K562 (cell line): ENCODE measurements at regions not wholly inside any gene's neighbourhood (a gene's known extent, or its start where the extent isn't known, plus 50 kb on each side); places are given as distances from the start of the nearest gene placed in this dataset.

ENCODE experiments used
- ARNT ChIP-seq, 2 experiments: fragments of 450-650 bp; IDR thresholded peaks; 2 replicates each; pipeline ENCODE4 v1.6.1; 2016; ENCODE audit warnings: mild to moderate bottlenecking in 1 of 2
- ATF2 ChIP-seq: sonication (generic); formaldehyde crosslinking; IDR thresholded peaks from 2 replicates; pipeline ENCODE4 v1.8.1; 2022; ENCODE audit warnings: missing genetic modification reagents
- BRF1 ChIP-seq: IDR thresholded peaks from 3 replicates; pipeline ENCODE4 v1.6.1; 2011; ENCODE audit warnings: borderline replicate concordance, mild to moderate bottlenecking; ENCODE audit not compliant: insufficient read length; ENCODE audit errors: extremely low read depth
- CHD1 ChIP-seq: fragments of 200-600 bp; sonication (generic); IDR thresholded peaks from one replicate; pipeline ENCODE4 v1.6.1; 2012; ENCODE audit warnings: mild to moderate bottlenecking, moderate library complexity, low read length, inconsistent platforms
- DACH1 ChIP-seq: fragments of 450-650 bp; IDR thresholded peaks from 2 replicates; pipeline ENCODE4 v1.6.1; 2018; ENCODE audit not compliant: partially characterized antibody
- FOXA3 ChIP-seq, 2 experiments: fragments of 450-650 bp in 1 of 2; sonication (generic) in 1 of 2; formaldehyde crosslinking; IDR thresholded peaks in 1 of 2; conservative IDR thresholded peaks in 1 of 2; 2 replicates each; pipeline versions ENCODE4 v1.4.0 to v1.8.0; 2020 to 2022; ENCODE audit warnings: mild to moderate bottlenecking in 2 of 2, missing genetic modification reagents in 1 of 2
- HLTF ChIP-seq: fragments of 450-650 bp; IDR thresholded peaks from 2 replicates; pipeline ENCODE4 v1.6.1; 2016
- HMBOX1 ChIP-seq: sonication (generic); IDR thresholded peaks from 2 replicates; pipeline ENCODE4 v1.6.1; 2016
- MAFG ChIP-seq: fragments of 450-650 bp; conservative IDR thresholded peaks from 2 replicates; pipeline ENCODE4 v1.6.1; 2016; ENCODE audit warnings: missing genetic modification characterization, missing compliant biosample characterization
- MAFK ChIP-seq: IDR thresholded peaks from 2 replicates; pipeline ENCODE4 v1.6.1; 2011; ENCODE audit warnings: low read length, improper control_type of control experiment
- NEUROD1 ChIP-seq: fragments of 150-350 bp; IDR thresholded peaks from 2 replicates; pipeline ENCODE4 v1.6.1; 2014; ENCODE audit warnings: borderline replicate concordance, low read length, low read depth; ENCODE audit not compliant: partially characterized antibody
- SFPQ ChIP-seq: fragments of 200-400 bp; formaldehyde crosslinking; IDR thresholded peaks from 2 replicates; pipeline ENCODE4 v1.6.1; 2017; ENCODE audit warnings: mild to moderate bottlenecking, low read depth, low read length, moderate library complexity
- SMC3 ChIP-seq: conservative IDR thresholded peaks from 2 replicates; pipeline ENCODE4 v1.6.1; 2011; ENCODE audit warnings: low read depth, low read length, improper control_type of control experiment; ENCODE audit not compliant: insufficient read depth
- TGIF2 ChIP-seq: sonication (generic); formaldehyde crosslinking; IDR thresholded peaks from 2 replicates; pipeline ENCODE4 v1.8.1; 2022; ENCODE audit warnings: mild to moderate bottlenecking, missing genetic modification reagents, moderate library complexity
- TRIM24 ChIP-seq, 2 experiments: fragments of 450-650 bp; IDR thresholded peaks; 2 replicates each; pipeline ENCODE4 v1.6.1; 2016
- ZBTB11 ChIP-seq, 3 experiments: fragments of 200-800 bp in 1 of 3; fragments of 250-450 bp in 1 of 3; fragments of 450-650 bp in 1 of 3; sonication (Bioruptor Pico) in 1 of 3; sonication (Bioruptor generic) in 1 of 3; formaldehyde crosslinking in 1 of 3; IDR thresholded peaks; 2 replicates each; pipeline versions ENCODE4 v1.6.1 to v1.8.0; 2016 to 2022; ENCODE audit warnings: mild to moderate bottlenecking in 2 of 3, missing genetic modification characterization in 2 of 3, missing compliant biosample characterization in 1 of 3, moderate library complexity in 1 of 3
- ZFP36 ChIP-seq: fragments of 150-350 bp; IDR thresholded peaks from 2 replicates; pipeline ENCODE4 v1.6.1; 2018; ENCODE audit warnings: low read length, low read depth; ENCODE audit not compliant: partially characterized antibody
- ZKSCAN8 ChIP-seq: fragments of 200-800 bp; sonication (Bioruptor generic); IDR thresholded peaks from 2 replicates; pipeline ENCODE4 v1.6.1; 2016; ENCODE audit warnings: missing genetic modification characterization, missing compliant biosample characterization
- ZNF239 ChIP-seq: fragments of 250-450 bp; sonication (Bioruptor Pico); IDR thresholded peaks from 2 replicates; pipeline ENCODE4 v1.4.0; 2020; ENCODE audit warnings: mild to moderate bottlenecking
- ZNF24 ChIP-seq: fragments of 450-650 bp; IDR thresholded peaks from 2 replicates; pipeline ENCODE4 v1.6.1; 2016
- ZNF561 ChIP-seq: fragments of 450-650 bp; formaldehyde crosslinking; conservative IDR thresholded peaks from 2 replicates; pipeline ENCODE4 v1.4.0; 2020; ENCODE audit warnings: mild to moderate bottlenecking, moderate library complexity
- ZNF780A ChIP-seq: fragments of 250-450 bp; sonication (Bioruptor Pico); IDR thresholded peaks from 2 replicates; pipeline ENCODE4 v1.5.0; 2021; ENCODE audit warnings: mild to moderate bottlenecking
- ZNF785 ChIP-seq: fragments of 250-450 bp; sonication (Bioruptor Pico); IDR thresholded peaks from 2 replicates; pipeline ENCODE4 v1.4.0; 2020; ENCODE audit warnings: mild to moderate bottlenecking

- no peak for TF ChIP-seq ZFP36
- no peak for TF ChIP-seq BRF1
- TF ChIP-seq ZKSCAN8 (CRISPR knock-in tag) = no peak
- no peak for TF ChIP-seq ZNF780A (CRISPR knock-in tag)
- TF ChIP-seq CHD1 = no peak
- no peak for TF ChIP-seq TGIF2
- TF ChIP-seq ZNF785 (CRISPR knock-in tag) = no peak
- TF ChIP-seq SFPQ = no peak
- peak; percentile 91 for TF ChIP-seq MAFK
- TF ChIP-seq ZNF24 = no peak
- no peak for TF ChIP-seq ARNT (IDR thresholded peaks at IDR 0.05)
- no peak for TF ChIP-seq SMC3
- no peak for TF ChIP-seq FOXA3 (CRISPR knock-in tag; conservative IDR thresholded peaks at IDR 0.05 in 1 of 2, IDR thresholded peaks at IDR 0.05 in 1 of 2)
- TF ChIP-seq DACH1 = no peak
- TF ChIP-seq ZNF561 = no peak
- peak; percentile 50 to 57; a peak in 2 of 4 replicates for TF ChIP-seq TRIM24 (IDR thresholded peaks at IDR 0.05)
- TF ChIP-seq HMBOX1 = no peak
- TF ChIP-seq ZBTB11 (CRISPR knock-in tag; IDR thresholded peaks at IDR 0.05) = no peak
- no peak for TF ChIP-seq NEUROD1
- TF ChIP-seq MAFG (tag) = peak; percentile 93
- no peak for TF ChIP-seq ATF2 (CRISPR knock-in tag)
- no peak for TF ChIP-seq HLTF
- no peak for TF ChIP-seq ZNF239 (CRISPR knock-in tag)
These were observed 57.3 kb downstream of the MED10 start (continued) for GRCh38 chr5:6321078-6321477.
